Glomerular visceral epithelial cell (primary cell): ENCODE measurements at regions not wholly inside any gene's neighbourhood (a gene's known extent, or its start where the extent isn't known, plus 50 kb on each side); places are given as distances from the start of the nearest gene placed in this dataset.
A peak's percentile ranks its signal among the peaks of the same experiment; 100 is the strongest.
"Not testable (repeated sequence)": the region's sequence is repeated elsewhere in the genome, so short reads cannot be mapped to it uniquely, and the experiment has no call there.

Experiments used
- DNase-seq: peaks from one replicate; pipeline ENCODE4 v3.0.0-alpha.2; 2016; ENCODE audit errors: extremely low spot score

GRCh38 chr12:93978553-93978952, 169.8 kb upstream of the PLXNC1 start:
- no peak for DNase-seq

- DNase-seq: peak; percentile 4
Observed at GRCh38 chr12:93979189-93979588, 169.2 kb upstream of the PLXNC1 start.

GRCh38 chr12:93980711-93981110, 167.7 kb upstream of the PLXNC1 start:
- no peak for DNase-seq

GRCh38 chr12:93981411-93981810, 167.0 kb upstream of the PLXNC1 start:
- DNase-seq: no peak

GRCh38 chr12:93982771-93983315, 165.5 kb upstream of the PLXNC1 start:
- DNase-seq: no peak

- DNase-seq: no peak
Observed at GRCh38 chr12:93984005-93984404, 164.4 kb upstream of the PLXNC1 start.

GRCh38 chr12:93989949-93990348, 158.4 kb upstream of the PLXNC1 start:
- DNase-seq: no peak

- no peak for DNase-seq
Observed at GRCh38 chr12:93990832-93991803, 157.3 kb upstream of the PLXNC1 start.

- no peak for DNase-seq
Observed at GRCh38 chr12:93991829-93992461, 156.4 kb upstream of the PLXNC1 start.

GRCh38 chr12:93994721-93995120, 153.7 kb upstream of the PLXNC1 start:
- no peak for DNase-seq

- DNase-seq: no peak
Observed at GRCh38 chr12:93996321-93996720, 152.1 kb upstream of the PLXNC1 start.

GRCh38 chr12:94001691-94002090, 146.7 kb upstream of the PLXNC1 start:
- DNase-seq: no peak

GRCh38 chr12:94002925-94003324, 145.5 kb upstream of the PLXNC1 start:
- DNase-seq: not testable (repeated sequence)

- not testable (repeated sequence) for DNase-seq
Observed at GRCh38 chr12:94007833-94008232, 140.5 kb upstream of the PLXNC1 start.

- no peak for DNase-seq
Observed at GRCh38 chr12:94010307-94010706, 138.1 kb upstream of the PLXNC1 start.

GRCh38 chr12:94012071-94012470, 136.3 kb upstream of the PLXNC1 start:
- DNase-seq: no peak

- no peak for DNase-seq
Observed at GRCh38 chr12:94012590-94012989, 135.8 kb upstream of the PLXNC1 start.

GRCh38 chr12:94017247-94017646, 131.1 kb upstream of the PLXNC1 start:
- DNase-seq: not testable (repeated sequence)

- no peak for DNase-seq
Observed at GRCh38 chr12:94020335-94020734, 128.0 kb upstream of the PLXNC1 start.

- DNase-seq: no peak
Observed at GRCh38 chr12:94023879-94024278, 124.5 kb upstream of the PLXNC1 start.

- no peak for DNase-seq
Observed at GRCh38 chr12:94025068-94025467, 123.3 kb upstream of the PLXNC1 start.

- DNase-seq: no peak
Observed at GRCh38 chr12:94025756-94026155, 122.6 kb upstream of the PLXNC1 start.

- DNase-seq: no peak
Observed at GRCh38 chr12:94026596-94026995, 121.8 kb upstream of the PLXNC1 start.
